GM19438 (cell line): ENCODE measurements at regions not wholly inside any gene's neighbourhood (a gene's known extent, or its start where the extent isn't known, plus 50 kb on each side); places are given as distances from the start of the nearest gene placed in this dataset.
"Not testable (repeated sequence)": the region's sequence is repeated elsewhere in the genome, so short reads cannot be mapped to it uniquely, and the experiment has no call there.

Source experiments
- ATAC-seq: cut with Tn5 transposase; IDR thresholded peaks from one replicate; pipeline ENCODE4 v1.9.1; 2021; ENCODE audit warnings: low read depth; ENCODE audit not compliant: unreplicated experiment

GRCh38 chr10:42533866-42534265 lies 104.5 kb downstream of the ZNF33B start:
- ATAC-seq = not testable (repeated sequence)

GRCh38 chr10:42532996-42533395 lies 105.4 kb downstream of the ZNF33B start:
- no peak for ATAC-seq

GRCh38 chr10:42523098-42523497 lies 115.3 kb downstream of the ZNF33B start:
- ATAC-seq = no peak

GRCh38 chr10:42519761-42520460 lies 118.5 kb downstream of the ZNF33B start:
- no peak for ATAC-seq

- ATAC-seq = no peak
Measured at GRCh38 chr10:42519079-42519478, 119.3 kb downstream of the ZNF33B start.

- ATAC-seq = no peak
Measured at GRCh38 chr10:42513921-42514320, 124.4 kb downstream of the ZNF33B start.

GRCh38 chr10:42491801-42492200 lies 146.6 kb downstream of the ZNF33B start:
- no peak for ATAC-seq

- ATAC-seq = no peak
Measured at GRCh38 chr10:42491001-42491592, 147.3 kb downstream of the ZNF33B start.

GRCh38 chr10:42490368-42490767 lies 148.0 kb downstream of the ZNF33B start:
- ATAC-seq = no peak

- ATAC-seq = no peak
Measured at GRCh38 chr10:42488416-42488815, 150.0 kb downstream of the ZNF33B start.

GRCh38 chr10:42482411-42482810 lies 156.0 kb downstream of the ZNF33B start:
- ATAC-seq = no peak

- no peak for ATAC-seq
Measured at GRCh38 chr10:42479057-42479456, 159.3 kb downstream of the ZNF33B start.

- no peak for ATAC-seq
Measured at GRCh38 chr10:42477170-42477569, 161.2 kb downstream of the ZNF33B start.

GRCh38 chr10:42476101-42476500 lies 162.3 kb downstream of the ZNF33B start:
- ATAC-seq = no peak

- no peak for ATAC-seq
Measured at GRCh38 chr10:42475168-42476098, 162.9 kb downstream of the ZNF33B start.

- ATAC-seq = no peak
Measured at GRCh38 chr10:42454313-42454712, 184.1 kb downstream of the ZNF33B start.

- ATAC-seq = no peak
Measured at GRCh38 chr10:42431095-42431494, 207.3 kb downstream of the ZNF33B start.

GRCh38 chr10:42428534-42428933 lies 209.8 kb downstream of the ZNF33B start:
- ATAC-seq = no peak

GRCh38 chr10:42422911-42423310 lies 215.5 kb downstream of the ZNF33B start:
- ATAC-seq = no peak

GRCh38 chr10:42421812-42422211 lies 216.6 kb downstream of the ZNF33B start:
- ATAC-seq = no peak

- ATAC-seq = no peak
Measured at GRCh38 chr10:42419789-42420188, 218.6 kb downstream of the ZNF33B start.
